B cell (primary cell): ENCODE measurements at regions not wholly inside any gene's neighbourhood (a gene's known extent, or its start where the extent isn't known, plus 50 kb on each side); places are given as distances from the start of the nearest gene placed in this dataset.

Experiments
- ATAC-seq: fragments of 200-7000 bp; cut with Tn5 transposase; one replicate; pipeline ENCODE4 v1.10.0; 2021; ENCODE audit warnings: low read depth, mild to moderate bottlenecking, moderate number of reproducible peaks, moderate library complexity
- CTCF ChIA-PET: fragments of 350-600 bp; sonication (Branson Sonifier 250); formaldehyde crosslinking; loops from one replicate; lab custom pipeline; 2021; ENCODE audit warnings: antibody characterized with exemption, inconsistent platforms; lab: Charles Lee
- POLR2A ChIA-PET: fragments of 350-600 bp; sonication (Branson Sonifier 250); formaldehyde crosslinking; loops from one replicate; lab custom pipeline; 2021; ENCODE audit warnings: antibody characterized with exemption; lab: Charles Lee
- DNase-seq: peaks from one replicate; pipeline ENCODE4 v3.0.0; 2013
- H2AFZ ChIP-seq: 2 replicates; pipeline ENCODE4 v1.6.1; 2012; ENCODE audit warnings: mild to moderate bottlenecking, low read depth, low read length; ENCODE audit not compliant: insufficient read depth, poor library complexity, severe bottlenecking
- H3K27ac ChIP-seq, 2 donors: 1 replicate in 1 of 2; 2 replicates in 1 of 2; pipeline ENCODE4 v1.5.1; 2012 to 2013; ENCODE audit warnings: low read length in 2 of 2, mild to moderate bottlenecking in 2 of 2, moderate library complexity in 1 of 2
- H3K27me3 ChIP-seq, 4 experiments: fragments of 200-600 bp in 1 of 4; sonication (generic) in 1 of 4; replicated peaks in 1 of 4; 1 replicate in 2 of 4; 2 replicates in 2 of 4; pipeline versions ENCODE4 v1.6.1 to v1.7.0; 2013 to 2016; ENCODE audit warnings: low read length in 3 of 4, mild to moderate bottlenecking in 2 of 4, mixed read lengths in 1 of 4, moderate library complexity in 1 of 4; ENCODE audit not compliant: insufficient read depth in 4 of 4, control insufficient read depth in 3 of 4; ENCODE audit errors: control extremely low read depth in 1 of 4
- H3K36me3 ChIP-seq, 2 experiments: replicated peaks in 1 of 2; 1 replicate in 1 of 2; 2 replicates in 1 of 2; pipeline versions ENCODE4 v1.6.1 to v1.7.1; 2013; ENCODE audit warnings: low read length in 1 of 2; ENCODE audit not compliant: insufficient read depth in 2 of 2, control insufficient read depth in 1 of 2; ENCODE audit errors: control extremely low read depth in 1 of 2, extremely low read depth in 1 of 2
- H3K4me1 ChIP-seq, 2 donors: fragments of 200-600 bp in 1 of 2; sonication (generic) in 1 of 2; 1 replicate in 1 of 2; 2 replicates in 1 of 2; pipeline versions ENCODE4 v1.5.1 to v1.6.1; 2013 to 2017; ENCODE audit warnings: low read length in 2 of 2; ENCODE audit not compliant: control insufficient read depth in 2 of 2, insufficient read depth in 2 of 2
- H3K4me2 ChIP-seq: replicated peaks from 2 replicates; pipeline ENCODE3; 2012; ENCODE audit warnings: mild to moderate bottlenecking, low read depth, low read length; ENCODE audit not compliant: poor library complexity, severe bottlenecking
- H3K4me3 ChIP-seq, 5 experiments: fragments of 200-600 bp in 1 of 5; sonication (generic) in 1 of 5; 1 replicate in 3 of 5; 2 replicates in 2 of 5; pipeline versions ENCODE4 v1.5.1 to v1.7.0; 2011 to 2016; ENCODE audit warnings: low read length in 4 of 5, mild to moderate bottlenecking in 4 of 5, low read depth in 2 of 5, control low read depth in 1 of 5, moderate library complexity in 1 of 5; ENCODE audit not compliant: insufficient read depth in 1 of 5; ENCODE audit errors: control extremely low read depth in 1 of 5, extremely low read depth in 1 of 5
- H3K79me2 ChIP-seq: fragments of 200-600 bp; sonication (generic); one replicate; pipeline ENCODE4 v1.6.0; 2016; ENCODE audit warnings: low read length; ENCODE audit not compliant: control insufficient read depth, insufficient read depth
- H3K9ac ChIP-seq: fragments of 200-600 bp; sonication (generic); 2 replicates; pipeline ENCODE4 v1.6.1; 2017; ENCODE audit warnings: mild to moderate bottlenecking, low read length, moderate library complexity
- H3K9me3 ChIP-seq, 3 donors: one replicate each; pipeline versions ENCODE4 v1.6.1 to v1.7.1; 2013; ENCODE audit warnings: low read length in 2 of 3; ENCODE audit not compliant: control insufficient read depth in 2 of 3, insufficient read depth in 1 of 3; ENCODE audit errors: control extremely low read depth in 1 of 3
- H4K20me1 ChIP-seq: 2 replicates; pipeline ENCODE4 v1.6.0; 2012; ENCODE audit warnings: mild to moderate bottlenecking, low read length; ENCODE audit not compliant: insufficient read depth, control insufficient read depth, poor library complexity, severe bottlenecking
- H3K27ac Mint-ChIP-seq: one replicate; pipeline ENCODE4 v1.8.0; 2021; ENCODE audit warnings: mixed read lengths
- H3K27me3 Mint-ChIP-seq: one replicate; pipeline ENCODE4 v1.8.0; 2021; ENCODE audit warnings: mixed read lengths
- H3K4me1 Mint-ChIP-seq: one replicate; pipeline ENCODE4 v1.8.0; 2021; ENCODE audit warnings: mixed read lengths
- H3K4me3 Mint-ChIP-seq: one replicate; pipeline ENCODE4 v1.8.0; 2021; ENCODE audit warnings: mixed read lengths
- H3K9me3 Mint-ChIP-seq: one replicate; pipeline ENCODE4 v1.8.0; 2022; ENCODE audit warnings: mixed read lengths; ENCODE audit not compliant: insufficient read depth
- CTCF ChIP-seq: fragments of 200-600 bp; IDR thresholded peaks from one replicate; pipeline ENCODE4 v1.8.0; 2022; ENCODE audit warnings: antibody characterized with exemption, mild to moderate bottlenecking
- EZH2 ChIP-seq: IDR thresholded peaks from 2 replicates; pipeline ENCODE4 v1.6.1; 2012; ENCODE audit warnings: borderline replicate concordance, low read depth, mild to moderate bottlenecking, moderate library complexity, low read length; ENCODE audit not compliant: insufficient read depth, poor library complexity, severe bottlenecking
- WGBS: methylation state at CpG from one replicate; pipeline ENCODE4 v1.1.5; 2013; ENCODE audit warnings: missing lambda C conversion rate; ENCODE audit not compliant: insufficient coverage; 5-methylcytosine and 5-hydroxymethylcytosine counted together
- intact Hi-C: fragments of 100-400 bp; cut with micrococcal nuclease; formaldehyde crosslinking; loops from one replicate; pipeline ENCODE4 v1.10.0; 2022

GRCh38 chr16:27698746-27699145 lies 148.8 kb downstream of the KATNIP start:
- WGBS: 97% methylated on average over 4 of the region's 8 CpGs
- ChIA-PET CTCF (no interaction called here), POLR2A (no interaction called here)
- Histone ChIP-seq H3K4me3 (no peak overlapping the region), H3K27me3 (no peaks in the 10 kb centered on the region), H2AFZ (no peak overlapping the region), H3K4me2 (no peak overlapping the region), H3K27ac (no peak overlapping the region), H3K9me3 (no peaks in the 10 kb centered on the region), H3K36me3 (peaks cover 0 to 17% of the 10 kb centered on the region in 2 experiments), H4K20me1 (no peaks in the 10 kb centered on the region), H3K9ac (no peak overlapping the region), H3K79me2 (no peaks in the 10 kb centered on the region), H3K4me1 (no peaks in the 10 kb centered on the region)
- Mint-ChIP-seq H3K27ac (no peak overlapping the region), H3K9me3 (no peaks in the 10 kb centered on the region), H3K27me3 (no peaks in the 10 kb centered on the region), H3K4me3 (no peak overlapping the region), H3K4me1 (no peaks in the 10 kb centered on the region)
- intact Hi-C loops: no loop called here
- ATAC-seq (no peak), DNase-seq (no peak)
- TF ChIP-seq CTCF: no peak
- no peak for TF ChIP-seq EZH2

- Histone ChIP-seq H3K27ac (no peak overlapping the region), H3K79me2 (no peaks in the 10 kb centered on the region), H3K36me3 (peaks cover 0 to 17% of the 10 kb centered on the region in 2 experiments), H3K9ac (no peak overlapping the region), H3K9me3 (no peaks in the 10 kb centered on the region), H3K4me1 (no peaks in the 10 kb centered on the region), H3K27me3 (no peaks in the 10 kb centered on the region), H4K20me1 (no peaks in the 10 kb centered on the region), H2AFZ (no peak overlapping the region), H3K4me2 (no peak overlapping the region), H3K4me3 (no peak overlapping the region)
- POLR2A ChIA-PET: no interaction called here
- DNase-seq (no peak), ATAC-seq (no peak)
- TF ChIP-seq CTCF (no peak), EZH2 (no peak)
- CTCF ChIA-PET: no interaction called here
- no peaks in the 10 kb centered on the region for H3K9me3 Mint-ChIP-seq
- intact Hi-C loops: no loop called here
- H3K27ac Mint-ChIP-seq: no peak overlapping the region
- no peaks in the 10 kb centered on the region for H3K27me3 Mint-ChIP-seq
- no peaks in the 10 kb centered on the region for H3K4me1 Mint-ChIP-seq
- WGBS: 91% methylated on average over 4 of the region's 7 CpGs
- no peak overlapping the region for H3K4me3 Mint-ChIP-seq
Measured at GRCh38 chr16:27699540-27699939, 149.6 kb downstream of the KATNIP start.
